ENCODE measurements at regions not wholly inside any gene's neighbourhood (a gene's known extent, or its start where the extent isn't known, plus 50 kb on each side); places are given as distances from the start of the nearest gene placed in this dataset.

- TF ChIP-seq HMGXB4 (CRISPR knock-in tag; IDR thresholded peaks at IDR 0.05; ENCODE audit: borderline replicate concordance) = no peak
Measured at GRCh38 chr5:87136096-87136495, 131.6 kb upstream of the RASA1 start (continued).

- no peaks in the 10 kb centered on the region for H3K4me1 ChIP-seq
- ChIA-PET POLR2A (no interaction called here), CTCF (interaction anchor here (0.6 kb wide), 1 partner anchor 67 kb away, joined by 3 read pairs; no protein-coding TSS in a partner anchor)
- ATAC-seq (no peak), FAIRE-seq (no peak), DNase-seq (ENCODE audit: low read depth in 1 of 2, low spot score in 1 of 2) (no peak)
- TF ChIP-seq FOSL2 (IDR thresholded peaks at IDR 0.05) (no peak), FOSL2 (CRISPR knock-in tag; IDR thresholded peaks at IDR 0.05) (no peak), SMC3 (IDR thresholded peaks at IDR 0.05) (no peak), BHLHE40 (IDR thresholded peaks at IDR 0.05; ENCODE audit: low read depth, low read length) (no peak), RAD21 (conservative IDR thresholded peaks at IDR 0.05 in 1 of 2, IDR thresholded peaks at IDR 0.05 in 1 of 2) (no peak), TFCP2L1 (CRISPR knock-in tag; IDR thresholded peaks at IDR 0.05) (no peak), MAFK (IDR thresholded peaks at IDR 0.05; ENCODE audit: partially characterized antibody) (no peak), HDAC2 (IDR thresholded peaks at IDR 0.05) (no peak), NPAS2 (CRISPR knock-in tag; IDR thresholded peaks at IDR 0.05; ENCODE audit: borderline replicate concordance) (no peak), HOXB13 (CRISPR knock-in tag; IDR thresholded peaks at IDR 0.05; ENCODE audit: low read depth) (no peak), BCL3 (IDR thresholded peaks at IDR 0.05) (no peak), RFX5 (IDR thresholded peaks at IDR 0.05) (no peak), PHF8 (IDR thresholded peaks at IDR 0.05; ENCODE audit: borderline replicate concordance, low read depth) (no peak), ATOH8 (CRISPR knock-in tag; IDR thresholded peaks at IDR 0.05; ENCODE audit: low read depth) (no peak), CTCF (IDR thresholded peaks at IDR 0.05) (no peak), CEBPB (IDR thresholded peaks at IDR 0.05) (no peak)
- 65% methylated on average over 1 of the region's 1 CpG for WGBS (ENCODE audit: missing lambda C conversion rate)
- no peak overlapping the region for H3K4me2 ChIP-seq
- no peak overlapping the region for H3K4me3 ChIP-seq
- H3K27ac ChIP-seq = no peak overlapping the region
- H3K9me3 ChIP-seq = no peaks in the 10 kb centered on the region
Measured at GRCh38 chr5:87136733-87137132, 130.9 kb upstream of the RASA1 start.

- CTCF ChIA-PET = no interaction called here
- H3K27ac ChIP-seq = no peak overlapping the region
- TF ChIP-seq ELK1 (IDR thresholded peaks at IDR 0.05; ENCODE audit: low read depth, low read length) (no peak), E2F6 (IDR thresholded peaks at IDR 0.05; ENCODE audit: borderline replicate concordance, low read depth) (no peak), TP53 (CRISPR knock-in tag; IDR thresholded peaks at IDR 0.05) (no peak), BCL3 (IDR thresholded peaks at IDR 0.05) (no peak), REST (IDR thresholded peaks at IDR 0.05) (no peak), ZNF302 (CRISPR knock-in tag; IDR thresholded peaks at IDR 0.05) (no peak), BHLHE40 (IDR thresholded peaks at IDR 0.05; ENCODE audit: low read depth, low read length) (no peak)
Measured at GRCh38 chr5:87137283-87137682, 130.4 kb upstream of the RASA1 start.

More at GRCh38 chr5:87137283-87137682, 130.4 kb upstream of the RASA1 start:
- Histone ChIP-seq H3K4me3 (no peak overlapping the region), H3K4me2 (no peak overlapping the region), H3K4me1 (no peaks in the 10 kb centered on the region), H3K9me3 (no peaks in the 10 kb centered on the region)
- DNase-seq (ENCODE audit: low read depth in 1 of 2, low spot score in 1 of 2) = no peak
- no peak for FAIRE-seq
- POLR2A ChIA-PET = no interaction called here
- 69% methylated on average over 3 of the region's 3 CpGs for WGBS (ENCODE audit: missing lambda C conversion rate)
- no peak for ATAC-seq
